HG02885 (cell line): ENCODE measurements at regions not wholly inside any gene's neighbourhood (a gene's known extent, or its start where the extent isn't known, plus 50 kb on each side); places are given as distances from the start of the nearest gene placed in this dataset.

ENCODE experiments used
- ATAC-seq: cut with Tn5 transposase; IDR thresholded peaks from one replicate; pipeline ENCODE4 v1.9.1; 2021; ENCODE audit warnings: mild to moderate bottlenecking; ENCODE audit not compliant: unreplicated experiment, poor library complexity

GRCh38 chr4:137343221-137343620, 189.1 kb downstream of the PCDH18 start:
- no peak for ATAC-seq

- ATAC-seq, result no peak
Observed at GRCh38 chr4:137333031-137333430, 199.3 kb downstream of the PCDH18 start.

- no peak for ATAC-seq
Observed at GRCh38 chr4:137312257-137312656, 220.0 kb downstream of the PCDH18 start.

GRCh38 chr4:137310593-137311490, 221.5 kb downstream of the PCDH18 start:
- ATAC-seq, result no peak

- ATAC-seq, result no peak
Observed at GRCh38 chr4:137310166-137310565, 222.1 kb downstream of the PCDH18 start.

- no peak for ATAC-seq
Observed at GRCh38 chr4:137309424-137309823, 222.9 kb downstream of the PCDH18 start.

- ATAC-seq, result no peak
Observed at GRCh38 chr4:137307806-137308205, 224.5 kb downstream of the PCDH18 start.

GRCh38 chr4:137300776-137301175, 231.5 kb downstream of the PCDH18 start:
- no peak for ATAC-seq

GRCh38 chr4:137299281-137299680, 233.0 kb downstream of the PCDH18 start:
- ATAC-seq, result no peak

GRCh38 chr4:137293281-137293680, 239.0 kb downstream of the PCDH18 start:
- ATAC-seq, result no peak

- no peak for ATAC-seq
Observed at GRCh38 chr4:137283737-137284136, 248.6 kb downstream of the PCDH18 start.

- no peak for ATAC-seq
Observed at GRCh38 chr4:137278431-137278830, 253.9 kb downstream of the PCDH18 start.

GRCh38 chr4:137274404-137274803, 257.9 kb downstream of the PCDH18 start:
- ATAC-seq, result no peak

GRCh38 chr4:137267024-137267423, 265.3 kb downstream of the PCDH18 start:
- ATAC-seq, result no peak

GRCh38 chr4:137266511-137266910, 265.8 kb downstream of the PCDH18 start:
- ATAC-seq, result no peak

- ATAC-seq, result no peak
Observed at GRCh38 chr4:137263206-137263605, 269.1 kb downstream of the PCDH18 start.

- ATAC-seq, result no peak
Observed at GRCh38 chr4:137253949-137254348, 278.3 kb downstream of the PCDH18 start.

GRCh38 chr4:137249112-137249511, 283.2 kb downstream of the PCDH18 start:
- ATAC-seq, result no peak

- no peak for ATAC-seq
Observed at GRCh38 chr4:137238456-137239162, 293.7 kb downstream of the PCDH18 start.

- peak; percentile 40 for ATAC-seq
Observed at GRCh38 chr4:137226900-137227299, 305.4 kb downstream of the PCDH18 start.

GRCh38 chr4:137226221-137226620, 306.1 kb downstream of the PCDH18 start:
- ATAC-seq, result no peak
